ENCODE measurements at regions not wholly inside any gene's neighbourhood (a gene's known extent, or its start where the extent isn't known, plus 50 kb on each side); places are given as distances from the start of the nearest gene placed in this dataset.

GRCh38 chr22:47392054-47392347, 629.6 kb downstream of the TBC1D22A start:
- H3K27ac Mint-ChIP-seq, result no peak overlapping the region
- Histone ChIP-seq H3K27me3 (ENCODE audit: insufficient read depth) (no peaks in the 10 kb centered on the region), H3F3A (replicated peaks; ENCODE audit: low read depth) (no peaks in the 10 kb centered on the region), H3K4me3 (no peak overlapping the region), H2AFZ (no peak overlapping the region), H3K79me2 (replicated peaks; ENCODE audit: insufficient read depth) (no peaks in the 10 kb centered on the region), H3K4me1 (ENCODE audit: insufficient read depth) (no peaks in the 10 kb centered on the region), H4K20me1 (replicated peaks; ENCODE audit: insufficient read depth) (no peaks in the 10 kb centered on the region), H3K27ac (ENCODE audit: low read depth) (no peak overlapping the region), H3K36me3 (ENCODE audit: insufficient read depth) (no peaks in the 10 kb centered on the region), H3K9me2 (ENCODE audit: insufficient read depth) (no peaks in the 10 kb centered on the region), H3K4me2 (no peak overlapping the region)
- no peaks in the 10 kb centered on the region for H3K4me1 Mint-ChIP-seq
- DNase-seq (ENCODE audit: low spot score), result no peak
- no peak for TF ChIP-seq JUNB (IDR thresholded peaks at IDR 0.05; ENCODE audit: unreplicated experiment)
- no peak for TF ChIP-seq ZNF331 (CRISPR knock-in tag; IDR thresholded peaks at IDR 0.05; ENCODE audit: low read depth)
- TF ChIP-seq CREB1 (CRISPR knock-in tag; IDR thresholded peaks at IDR 0.05; ENCODE audit: low read depth), result no peak
- TF ChIP-seq STAT1 (IDR thresholded peaks at IDR 0.05; ENCODE audit: unreplicated experiment), result no peak
- no peak for TF ChIP-seq REST (IDR thresholded peaks at IDR 0.05; ENCODE audit: unreplicated experiment)
- no peak for TF ChIP-seq EZH2 (IDR thresholded peaks at IDR 0.05; ENCODE audit: low read depth, unreplicated experiment)
- no peak for TF ChIP-seq ZNF114 (CRISPR knock-in tag; IDR thresholded peaks at IDR 0.05)
- no peak for TF ChIP-seq EZH2phosphoT487 (IDR thresholded peaks at IDR 0.05; ENCODE audit: unreplicated experiment)
- no peak for TF ChIP-seq ETS1 (IDR thresholded peaks at IDR 0.05)
- TF ChIP-seq CTCF (conservative IDR thresholded peaks at IDR 0.05; ENCODE audit: low read depth in 2 of 2), result no peak
- TF ChIP-seq NANOG (IDR thresholded peaks at IDR 0.05; ENCODE audit: borderline replicate concordance), result no peak
- TF ChIP-seq POLR2AphosphoS5 (IDR thresholded peaks at IDR 0.05; ENCODE audit: low read depth), result no peak
- TF ChIP-seq ZNF462 (CRISPR knock-in tag; IDR thresholded peaks at IDR 0.05), result no peak
- H3K27me3 Mint-ChIP-seq (ENCODE audit: insufficient read depth, low read depth, poor library complexity), result peaks cover 15% of the 10 kb centered on the region
- H3K9me3 Mint-ChIP-seq, result peaks cover 44% of the 10 kb centered on the region
- H3K4me3 Mint-ChIP-seq, result no peak overlapping the region
- ATAC-seq, result no peak
- peaks cover 24% of the 10 kb centered on the region for H3K36me3 Mint-ChIP-seq (ENCODE audit: low read depth)

All from GM23338 (cell line).